ENCODE measurements at regions not wholly inside any gene's neighbourhood (a gene's known extent, or its start where the extent isn't known, plus 50 kb on each side); places are given as distances from the start of the nearest gene placed in this dataset.
"Not testable (repeated sequence)": the region's sequence is repeated elsewhere in the genome, so short reads cannot be mapped to it uniquely, and the experiment has no call there.

DNA sequence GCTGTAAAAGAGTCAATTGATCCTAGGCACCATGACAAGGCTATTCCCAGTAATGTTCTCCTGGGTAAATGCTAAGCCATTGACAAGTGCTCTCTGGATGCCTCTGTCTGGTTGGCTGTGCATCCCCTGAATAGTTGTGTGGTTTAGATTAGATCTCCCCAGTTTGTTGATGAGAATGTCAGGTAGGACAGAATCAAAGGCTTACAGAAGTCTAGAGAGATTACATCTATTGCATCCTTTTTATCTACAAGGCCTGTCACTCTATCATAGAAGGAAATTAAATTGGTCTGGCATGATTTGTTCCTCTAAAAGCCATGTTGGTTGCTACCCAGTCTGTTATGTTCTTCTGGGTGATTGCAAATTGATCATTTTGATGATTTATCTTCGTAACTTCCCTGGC lies 548.3 kb downstream of the GATA3 start:
- no peak for DNase-seq (ENCODE audit: low spot score)

DNA sequence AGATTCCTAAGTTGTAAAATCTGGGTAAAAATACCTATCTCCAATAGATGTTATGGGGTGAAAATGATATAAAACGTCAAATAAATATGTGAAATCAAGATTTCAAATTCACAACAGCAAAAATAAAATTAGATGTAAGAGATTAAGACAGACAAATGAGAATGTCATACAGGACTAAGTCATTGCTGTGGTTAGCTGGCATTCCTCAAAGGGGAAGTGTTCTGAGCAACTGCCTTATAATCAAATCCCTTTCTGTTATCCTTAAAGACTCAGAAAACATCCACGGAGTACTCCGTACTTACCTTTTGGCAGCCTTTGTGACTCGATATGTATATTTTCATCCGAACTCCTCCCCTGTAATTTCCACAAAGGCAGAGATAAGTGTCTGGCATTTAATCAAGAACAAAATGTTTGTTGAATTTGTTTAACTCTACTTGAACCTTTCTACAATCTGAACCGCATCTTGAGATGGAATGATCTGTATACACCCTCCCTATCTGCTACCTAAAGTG lies 559.6 kb downstream of the GATA3 start:
- DNase-seq (ENCODE audit: low spot score): no peak

- no peak for DNase-seq (ENCODE audit: low spot score)
These were observed 560.6 kb downstream of the GATA3 start for GRCh38 chr10:8615118-8615517.

DNA sequence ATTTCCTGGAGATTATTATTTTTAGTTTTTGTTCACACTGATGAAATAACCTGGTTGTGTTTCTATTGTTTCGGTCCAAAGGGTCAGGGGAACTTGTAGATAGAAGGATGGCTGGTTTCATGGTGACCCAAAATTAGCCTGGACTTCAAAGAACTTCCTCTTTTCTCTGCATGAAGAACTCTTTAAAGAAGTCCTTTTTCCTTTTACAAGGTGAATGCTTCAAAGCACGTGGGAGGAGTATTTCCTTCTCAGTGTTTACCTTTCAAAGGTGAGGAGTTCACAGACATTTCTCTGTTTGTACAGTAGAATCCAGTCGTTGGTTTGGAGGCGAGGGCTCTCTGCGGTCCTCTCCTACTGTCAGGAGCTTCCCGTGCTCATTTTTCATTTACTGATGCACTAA lies 561.7 kb downstream of the GATA3 start:
- no peak for DNase-seq (ENCODE audit: low spot score)

- DNase-seq (ENCODE audit: low spot score): no peak
These were observed 563.3 kb downstream of the GATA3 start for GRCh38 chr10:8617792-8618191.

DNA sequence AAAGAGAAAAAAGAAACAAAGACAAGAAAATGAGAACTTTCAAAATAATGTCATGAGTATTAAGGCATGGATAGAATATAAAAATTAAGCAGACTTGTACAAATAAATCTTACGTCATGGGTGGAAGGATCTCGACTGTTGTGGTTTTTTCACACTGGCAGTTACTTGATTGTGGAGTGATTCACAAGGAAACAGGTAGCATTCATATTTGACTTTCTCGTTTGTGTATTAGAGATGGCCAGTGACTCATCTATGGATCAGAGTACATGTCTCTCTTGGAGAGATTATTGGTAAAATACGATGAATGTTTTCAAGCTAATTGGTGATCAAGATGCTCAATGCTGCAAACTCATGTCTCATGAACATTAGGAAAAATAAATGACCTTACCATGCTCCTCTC lies 564.3 kb downstream of the GATA3 start:
- no peak for DNase-seq (ENCODE audit: low spot score)

DNA sequence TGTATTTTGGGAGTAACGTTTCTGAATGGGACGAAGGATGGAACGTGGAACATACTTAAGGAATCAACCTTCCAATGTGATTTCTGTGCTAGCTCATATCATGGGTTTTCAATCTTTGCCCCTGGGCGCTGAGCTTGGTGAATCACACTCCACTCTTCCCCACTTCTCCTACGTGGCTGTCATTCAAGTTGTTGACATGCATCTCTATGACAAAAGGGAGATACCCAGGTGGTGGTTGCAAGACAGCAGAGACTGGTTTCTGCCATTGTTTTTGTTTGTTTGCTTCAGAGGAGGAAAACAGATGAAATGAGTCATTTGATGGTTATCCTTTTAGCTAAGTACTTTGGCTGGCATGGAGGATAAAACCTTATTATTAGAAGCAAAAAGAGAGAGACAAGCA lies 573.9 kb downstream of the GATA3 start:
- DNase-seq (ENCODE audit: low spot score): no peak

DNA sequence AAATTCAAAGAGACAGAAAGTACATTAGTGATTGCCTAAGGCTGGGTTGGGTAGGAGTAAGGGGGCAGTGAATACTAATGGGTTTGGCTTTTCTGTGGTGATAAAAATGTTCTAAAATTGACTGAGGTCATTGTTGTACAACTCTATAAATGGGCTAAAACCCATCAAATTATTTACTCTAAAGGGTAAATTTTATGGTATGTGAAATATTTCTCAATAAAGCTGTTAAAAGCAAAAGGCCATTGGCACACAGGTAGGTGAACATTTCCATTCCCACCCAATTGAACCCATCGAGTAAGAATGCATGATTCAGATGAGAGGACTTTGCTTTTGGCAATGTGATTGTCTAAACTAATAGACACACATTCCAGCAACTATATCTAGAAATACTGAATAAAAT lies 579.4 kb downstream of the GATA3 start:
- no peak for DNase-seq (ENCODE audit: low spot score)

GRCh38 chr10:8636371-8636770 lies 581.9 kb downstream of the GATA3 start:
- DNase-seq (ENCODE audit: low spot score): no peak

GRCh38 chr10:8637640-8638039 lies 583.2 kb downstream of the GATA3 start:
- DNase-seq (ENCODE audit: low spot score): no peak

DNA sequence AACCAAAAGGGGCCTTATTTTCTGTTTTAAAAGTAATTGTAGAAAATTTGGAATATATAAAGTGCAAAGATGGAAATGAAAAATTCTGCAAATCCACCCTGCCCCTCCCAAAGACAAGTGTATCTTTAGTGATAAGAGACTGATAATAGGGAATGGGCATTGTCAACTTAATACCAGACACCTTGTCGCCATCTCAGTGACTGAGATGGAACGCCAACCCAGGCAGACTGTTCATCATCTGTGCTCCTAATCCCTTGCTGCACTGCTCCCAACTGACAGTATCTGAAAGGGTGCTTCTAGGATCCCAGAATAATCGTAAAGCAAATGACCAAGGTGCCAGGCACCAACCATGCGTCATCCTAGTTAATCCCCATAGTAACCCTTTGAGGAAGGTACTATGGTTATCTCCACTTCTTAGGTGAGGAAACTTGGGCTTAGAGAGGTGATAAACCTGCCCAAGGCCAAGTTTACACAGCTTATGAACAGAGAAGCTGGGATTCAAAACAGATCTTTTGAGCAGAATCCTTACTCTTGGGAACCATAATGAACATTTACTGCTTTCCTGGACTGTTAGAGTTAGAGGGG lies 583.7 kb downstream of the GATA3 start:
- DNase-seq (ENCODE audit: low spot score): no peak

DNA sequence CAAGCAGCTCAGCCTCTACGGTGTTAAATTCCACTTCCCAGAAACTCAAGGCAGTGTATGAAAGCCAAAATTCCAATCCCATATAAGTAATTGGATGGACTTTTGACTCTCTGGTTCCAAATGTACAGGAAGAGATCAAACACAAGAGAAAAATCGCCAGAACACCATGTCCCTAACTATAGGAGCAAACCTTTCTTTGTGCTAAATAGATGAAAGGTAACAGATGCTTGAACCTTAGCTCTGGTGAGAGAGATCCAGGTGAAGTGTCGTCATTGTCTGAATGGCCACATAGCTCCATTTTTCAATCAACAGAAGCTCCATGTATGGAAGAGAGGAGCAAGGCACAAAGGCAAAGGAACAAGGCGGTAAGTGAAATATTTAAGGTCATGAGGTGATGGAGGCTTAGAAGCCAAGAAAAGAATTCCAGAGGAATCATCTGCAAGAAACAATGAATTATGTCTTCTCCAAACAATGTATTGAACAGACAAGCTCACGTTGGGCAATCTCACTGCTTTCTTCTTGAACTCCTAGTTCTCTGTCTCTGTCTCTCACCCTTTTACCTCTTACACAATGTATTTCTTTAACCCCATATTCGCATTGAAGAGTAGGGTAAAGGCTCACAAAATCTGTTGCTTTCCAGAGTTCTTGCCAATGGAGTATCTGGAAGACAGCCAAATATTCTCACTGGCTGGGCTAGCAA lies 585.1 kb downstream of the GATA3 start:
- no peak for DNase-seq (ENCODE audit: low spot score)

- DNase-seq (ENCODE audit: low spot score): no peak
These were observed 585.8 kb downstream of the GATA3 start for GRCh38 chr10:8640301-8640700.

GRCh38 chr10:8640878-8641277 lies 586.4 kb downstream of the GATA3 start:
- no peak for DNase-seq (ENCODE audit: low spot score)

DNA sequence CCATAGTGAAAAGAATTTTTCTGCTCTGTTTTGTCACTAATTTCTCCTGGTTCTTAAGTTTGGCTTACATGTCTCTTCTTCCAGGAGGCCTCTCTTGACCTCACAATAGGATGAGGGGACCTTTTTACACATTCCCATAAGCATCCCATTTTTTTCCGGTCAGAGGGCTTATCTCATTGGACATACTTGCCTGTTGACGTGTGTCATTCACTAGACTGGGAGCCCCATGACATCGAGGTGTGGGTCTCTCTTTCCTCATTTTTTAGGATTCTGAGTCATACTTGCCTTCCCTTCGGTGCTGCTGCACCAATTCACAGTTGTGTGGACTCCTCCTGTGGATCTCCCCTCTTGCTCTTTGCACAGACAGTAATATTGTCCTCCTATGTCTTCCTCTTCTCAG lies 601.8 kb downstream of the GATA3 start:
- DNase-seq (ENCODE audit: low spot score): no peak

GRCh38 chr10:8659982-8660381 lies 605.5 kb downstream of the GATA3 start:
- no peak for DNase-seq (ENCODE audit: low spot score)

DNA sequence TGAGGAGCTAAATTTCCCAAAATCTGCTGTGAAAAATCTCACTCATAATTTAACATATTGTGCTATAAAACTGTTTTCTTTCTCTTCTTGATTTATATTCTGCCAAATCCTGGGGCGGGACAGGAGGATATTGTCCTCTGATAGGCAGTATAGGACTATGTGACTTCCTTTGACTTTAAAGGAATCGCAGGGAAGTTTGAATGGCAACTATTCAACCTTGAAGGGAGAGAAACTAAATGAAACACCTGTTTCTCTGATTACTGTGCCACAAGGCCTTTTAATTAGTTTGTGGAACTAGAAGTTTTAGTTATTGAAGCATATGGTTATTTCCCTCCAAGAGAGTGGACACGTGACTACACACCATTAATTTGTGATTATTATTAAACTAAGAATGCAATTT lies 607.4 kb downstream of the GATA3 start:
- DNase-seq (ENCODE audit: low spot score): no peak

DNA sequence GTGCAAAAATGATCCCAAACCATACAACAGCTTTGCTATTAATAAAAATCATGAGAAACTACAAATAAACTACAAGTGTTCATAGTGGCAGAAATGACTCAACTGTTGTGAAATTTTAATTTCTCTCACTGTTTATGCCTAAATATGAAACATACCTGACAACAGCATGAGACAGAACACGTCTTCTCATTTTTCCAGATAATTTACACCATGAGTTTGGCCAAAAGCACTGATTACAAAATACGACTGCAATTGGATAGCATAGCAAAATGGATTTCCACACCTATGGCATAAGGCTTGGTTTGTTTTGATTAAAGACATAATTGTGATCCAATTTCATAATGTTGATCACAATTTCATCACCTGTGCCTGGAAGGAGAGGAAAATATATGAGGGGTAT lies 608.6 kb downstream of the GATA3 start:
- no peak for DNase-seq (ENCODE audit: low spot score)

- DNase-seq (ENCODE audit: low spot score): no peak
These were observed 610.8 kb downstream of the GATA3 start for GRCh38 chr10:8665322-8665721.

GRCh38 chr10:8670461-8670860 lies 616.0 kb downstream of the GATA3 start:
- DNase-seq (ENCODE audit: low spot score): no peak

- no peak for DNase-seq (ENCODE audit: low spot score)
These were observed 619.7 kb downstream of the GATA3 start for GRCh38 chr10:8674230-8674629.

DNA sequence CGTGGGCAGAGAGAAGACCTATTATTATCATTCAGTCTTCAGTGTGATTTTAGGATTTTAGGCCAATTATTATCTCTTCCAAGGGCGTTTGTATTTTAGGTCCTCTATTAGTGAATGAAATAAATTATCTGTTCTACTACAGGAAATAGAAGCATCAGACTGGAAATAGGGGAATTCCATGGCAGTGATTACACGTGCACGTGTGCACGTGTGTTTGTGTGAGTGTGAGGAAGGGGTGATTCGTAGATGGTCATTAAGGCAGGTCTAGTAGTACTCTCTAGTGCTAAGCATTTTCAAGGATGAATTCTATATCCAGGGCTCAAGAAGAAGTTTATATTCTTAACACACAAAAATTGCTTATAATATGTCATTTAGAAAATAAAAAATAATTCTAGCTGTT lies 623.2 kb downstream of the GATA3 start:
- no peak for DNase-seq (ENCODE audit: low spot score)

DNA sequence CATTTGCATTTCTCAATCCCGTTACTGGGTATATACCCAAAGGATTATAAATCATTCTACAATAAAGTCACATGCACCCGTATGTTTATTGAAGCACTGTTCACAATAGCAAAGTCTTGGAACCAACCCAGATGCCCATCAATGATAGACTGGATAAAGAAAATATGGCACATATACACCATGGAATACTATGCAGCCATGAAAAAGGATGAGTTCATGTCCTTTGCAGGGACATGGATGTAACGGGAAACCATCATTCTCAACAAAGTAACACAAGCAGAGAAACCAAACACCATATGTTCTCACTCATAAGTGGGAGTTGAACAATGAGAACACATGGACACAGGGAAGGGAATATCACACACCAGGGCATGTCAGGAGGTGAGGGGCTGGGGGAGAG lies 630.4 kb downstream of the GATA3 start:
- DNase-seq (ENCODE audit: low spot score): not testable (repeated sequence)

GRCh38 chr10:8688881-8689280 lies 634.4 kb downstream of the GATA3 start:
- no peak for DNase-seq (ENCODE audit: low spot score)

Data from COLO829 (cell line).